AG10803 (cell line): ENCODE measurements at regions not wholly inside any gene's neighbourhood (a gene's known extent, or its start where the extent isn't known, plus 50 kb on each side); places are given as distances from the start of the nearest gene placed in this dataset.
A peak's percentile ranks its signal among the peaks of the same experiment; 100 is the strongest.
"Not testable (repeated sequence)": the region's sequence is repeated elsewhere in the genome, so short reads cannot be mapped to it uniquely, and the experiment has no call there.

Experiments used
- DNase-seq: peaks from one replicate; pipeline ENCODE4 v3.0.0; 2010; ENCODE audit warnings: low read depth
- H3K4me3 ChIP-seq: 2 replicates; pipeline ENCODE4 v1.5.1; 2011; ENCODE audit warnings: mild to moderate bottlenecking, low read length, control low read depth
- CTCF ChIP-seq: conservative IDR thresholded peaks from 2 replicates; pipeline ENCODE4 v1.5.1; 2011; ENCODE audit warnings: mild to moderate bottlenecking, low read length, control low read depth, inconsistent platforms

- H3K4me3 ChIP-seq = no peak overlapping the region
- TF ChIP-seq CTCF = no peak
- DNase-seq = peak; percentile 78
These were observed 338.2 kb upstream of the TARS1 start for GRCh38 chr5:33102551-33102950.

GRCh38 chr5:33105521-33105941 lies 335.2 kb upstream of the TARS1 start:
- no peak for TF ChIP-seq CTCF
- DNase-seq = peak; percentile 93
- H3K4me3 ChIP-seq = no peak overlapping the region

GRCh38 chr5:33110496-33110895 lies 330.3 kb upstream of the TARS1 start:
- not testable (repeated sequence) for H3K4me3 ChIP-seq

GRCh38 chr5:33114361-33114760 lies 326.4 kb upstream of the TARS1 start:
- no peak for DNase-seq
- H3K4me3 ChIP-seq = no peak overlapping the region
- no peak for TF ChIP-seq CTCF

More at GRCh38 chr5:33110496-33110895, 330.3 kb upstream of the TARS1 start:
- peak; percentile 70 for DNase-seq

GRCh38 chr5:33115467-33115866 lies 325.3 kb upstream of the TARS1 start:
- DNase-seq = no peak
- H3K4me3 ChIP-seq = no peak overlapping the region
- no peak for TF ChIP-seq CTCF

GRCh38 chr5:33118761-33119415 lies 321.9 kb upstream of the TARS1 start:
- no peak for TF ChIP-seq CTCF
- DNase-seq = peak; percentile 20

GRCh38 chr5:33120671-33121070 lies 320.1 kb upstream of the TARS1 start:
- no peak for TF ChIP-seq CTCF
- DNase-seq = peak; percentile 91
- H3K4me3 ChIP-seq = no peak overlapping the region

More at GRCh38 chr5:33118761-33119415, 321.9 kb upstream of the TARS1 start:
- H3K4me3 ChIP-seq = no peak overlapping the region

- no peak for TF ChIP-seq CTCF
- DNase-seq = peak; percentile 74
- no peak overlapping the region for H3K4me3 ChIP-seq
These were observed 311.5 kb upstream of the TARS1 start for GRCh38 chr5:33129309-33129708.
